NCI-H774 (cell line): ENCODE measurements at regions not wholly inside any gene's neighbourhood (a gene's known extent, or its start where the extent isn't known, plus 50 kb on each side); places are given as distances from the start of the nearest gene placed in this dataset.

Experiments used
- DNase-seq: peaks from one replicate; lab custom pipeline; 2025; lab: John Stamatoyannopoulos, UW

- DNase-seq: no peak
These were observed 70.6 kb upstream of the GGTLC1 start for GRCh38 chr20:24059174-24059573.

GRCh38 chr20:24056491-24056890 is 67.9 kb upstream of the GGTLC1 start:
- no peak for DNase-seq

GRCh38 chr20:24052599-24053275 is 64.2 kb upstream of the GGTLC1 start:
- no peak for DNase-seq

- DNase-seq: no peak
These were observed 62.6 kb upstream of the GGTLC1 start for GRCh38 chr20:24051160-24051559.

GRCh38 chr20:24050119-24050518 is 61.5 kb upstream of the GGTLC1 start:
- no peak for DNase-seq

- no peak for DNase-seq
These were observed 60.5 kb upstream of the GGTLC1 start for GRCh38 chr20:24049081-24049480.

GRCh38 chr20:24048024-24048611 is 59.5 kb upstream of the GGTLC1 start:
- DNase-seq: no peak

- DNase-seq: no peak
These were observed 58.3 kb upstream of the GGTLC1 start for GRCh38 chr20:24046888-24047287.

GRCh38 chr20:24045621-24046318 is 57.2 kb upstream of the GGTLC1 start:
- DNase-seq: no peak

GRCh38 chr20:24043294-24043693 is 54.7 kb upstream of the GGTLC1 start:
- DNase-seq: no peak

GRCh38 chr20:24042646-24043045 is 54.1 kb upstream of the GGTLC1 start:
- no peak for DNase-seq

- DNase-seq: no peak
These were observed 52.4 kb upstream of the GGTLC1 start for GRCh38 chr20:24040896-24041459.

- no peak for DNase-seq
These were observed 50.6 kb upstream of the GGTLC1 start for GRCh38 chr20:24039196-24039595.
